DMS53 treated with DMSO at 0.1 percent for 48 hours (cell line): ENCODE measurements at regions not wholly inside any gene's neighbourhood (a gene's known extent, or its start where the extent isn't known, plus 50 kb on each side); places are given as distances from the start of the nearest gene placed in this dataset.

Source experiments
- DNase-seq: peaks from one replicate; lab custom pipeline; 2025; ENCODE audit not compliant: unreplicated experiment; lab: John Stamatoyannopoulos, UW

- no peak for DNase-seq
Observed at GRCh38 chrX:42456176-42456700, 321.7 kb downstream of the PPP1R2C start.

DNA sequence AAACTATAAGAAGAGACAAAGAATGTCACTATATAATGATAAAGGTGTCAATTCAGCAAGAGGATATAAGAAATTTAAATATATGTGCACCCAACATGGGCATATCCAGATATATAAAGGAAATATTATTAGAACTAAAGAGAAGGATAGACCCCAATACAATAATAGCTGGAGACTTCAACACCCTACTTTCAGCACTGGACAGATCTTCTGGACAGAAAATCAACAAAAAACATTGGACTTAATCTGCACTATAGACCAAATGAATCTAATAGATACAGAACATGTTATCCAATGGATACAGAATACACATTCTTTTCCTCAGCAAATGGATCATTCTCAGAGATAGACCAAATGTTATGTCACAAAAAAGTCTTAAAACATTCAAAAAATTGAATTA, 327.7 kb downstream of the PPP1R2C start:
- no peak for DNase-seq

- no peak for DNase-seq
Observed at GRCh38 chrX:42443267-42443666, 334.7 kb downstream of the PPP1R2C start.

DNA sequence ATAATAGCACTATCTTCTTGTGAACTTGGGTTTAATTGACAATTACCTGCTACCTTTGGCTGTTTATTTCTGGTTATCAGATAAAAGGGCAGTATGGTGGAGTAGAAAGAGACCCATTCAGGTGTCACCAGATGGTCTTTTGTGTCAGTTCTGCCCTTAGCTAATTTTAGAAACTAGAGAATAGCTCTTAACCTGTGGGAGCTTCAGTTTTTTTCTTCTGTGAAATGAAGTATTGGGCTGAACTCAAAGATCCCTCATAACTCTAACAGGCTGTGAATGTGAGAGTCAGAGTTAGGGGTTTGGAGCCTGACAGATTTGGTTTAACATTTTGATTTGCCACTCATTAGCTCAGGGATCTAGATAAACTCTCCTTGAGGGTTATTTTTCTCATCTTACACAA, 335.2 kb downstream of the PPP1R2C start:
- no peak for DNase-seq

DNA sequence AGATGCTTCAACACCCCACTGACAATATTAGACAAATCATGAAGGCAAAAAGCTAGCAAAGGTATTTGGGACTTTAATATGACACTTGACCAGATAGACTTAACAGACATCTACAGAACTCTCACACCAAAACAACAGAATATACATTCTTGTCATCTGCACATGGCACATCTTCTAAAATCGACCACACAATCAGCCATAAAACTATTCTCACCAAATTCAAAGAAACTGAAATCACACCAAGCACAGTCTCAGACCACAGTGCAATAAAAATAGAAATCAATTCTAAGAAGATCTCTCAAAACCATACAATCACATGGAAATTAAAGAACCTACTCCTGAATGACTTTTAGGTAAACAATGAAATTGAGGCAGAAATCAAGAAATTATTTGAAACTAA, 340.8 kb downstream of the PPP1R2C start:
- no peak for DNase-seq

- no peak for DNase-seq
Observed at GRCh38 chrX:42434458-42435166, 343.4 kb downstream of the PPP1R2C start.

- no peak for DNase-seq
Observed at GRCh38 chrX:42432552-42432951, 345.4 kb downstream of the PPP1R2C start.

- DNase-seq, result no peak
Observed at GRCh38 chrX:42422961-42423360, 355.0 kb downstream of the PPP1R2C start.

DNA sequence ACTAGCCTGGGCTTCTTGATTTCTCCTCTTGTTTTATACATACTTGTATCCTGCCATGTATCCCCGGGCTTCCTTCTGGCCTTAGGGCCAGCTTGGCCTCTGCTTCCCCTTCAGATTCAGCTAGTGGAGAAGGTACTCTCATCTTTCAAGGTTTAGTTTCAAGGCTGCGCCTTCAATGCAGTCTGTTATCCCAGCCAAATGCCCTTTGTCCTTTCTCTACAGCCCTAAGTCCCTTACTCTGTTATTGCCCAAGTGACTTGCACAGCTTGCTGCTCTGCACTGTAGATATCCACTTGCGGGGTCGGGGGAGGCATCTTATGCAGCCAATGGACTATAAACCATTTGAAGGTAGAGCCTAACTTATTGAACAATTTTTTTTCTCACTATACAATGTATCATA, 357.5 kb downstream of the PPP1R2C start:
- no peak for DNase-seq

GRCh38 chrX:42415636-42416035, 362.3 kb downstream of the PPP1R2C start:
- no peak for DNase-seq

DNA sequence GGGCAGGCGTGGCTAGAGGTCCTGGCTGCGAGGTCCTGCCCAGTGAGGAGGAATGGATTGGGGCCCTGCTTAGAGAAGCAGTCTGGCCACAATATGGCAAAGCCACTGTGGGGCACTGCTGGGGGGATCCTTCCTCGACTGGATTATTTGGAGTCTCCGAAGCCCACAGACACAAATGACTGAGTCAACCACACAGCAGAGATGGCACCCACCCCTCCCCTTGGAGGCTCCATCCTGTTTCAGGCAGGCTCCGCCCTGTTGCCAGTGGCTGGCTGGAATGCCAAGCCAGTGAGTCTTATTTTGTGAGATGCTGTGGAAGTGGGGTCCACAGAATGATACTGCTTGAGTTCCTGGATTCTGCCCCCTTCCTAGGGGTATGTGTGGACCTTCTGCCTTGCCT, 363.9 kb downstream of the PPP1R2C start:
- DNase-seq, result no peak

- no peak for DNase-seq
Observed at GRCh38 chrX:42399632-42400024, 378.3 kb downstream of the PPP1R2C start.

DNA sequence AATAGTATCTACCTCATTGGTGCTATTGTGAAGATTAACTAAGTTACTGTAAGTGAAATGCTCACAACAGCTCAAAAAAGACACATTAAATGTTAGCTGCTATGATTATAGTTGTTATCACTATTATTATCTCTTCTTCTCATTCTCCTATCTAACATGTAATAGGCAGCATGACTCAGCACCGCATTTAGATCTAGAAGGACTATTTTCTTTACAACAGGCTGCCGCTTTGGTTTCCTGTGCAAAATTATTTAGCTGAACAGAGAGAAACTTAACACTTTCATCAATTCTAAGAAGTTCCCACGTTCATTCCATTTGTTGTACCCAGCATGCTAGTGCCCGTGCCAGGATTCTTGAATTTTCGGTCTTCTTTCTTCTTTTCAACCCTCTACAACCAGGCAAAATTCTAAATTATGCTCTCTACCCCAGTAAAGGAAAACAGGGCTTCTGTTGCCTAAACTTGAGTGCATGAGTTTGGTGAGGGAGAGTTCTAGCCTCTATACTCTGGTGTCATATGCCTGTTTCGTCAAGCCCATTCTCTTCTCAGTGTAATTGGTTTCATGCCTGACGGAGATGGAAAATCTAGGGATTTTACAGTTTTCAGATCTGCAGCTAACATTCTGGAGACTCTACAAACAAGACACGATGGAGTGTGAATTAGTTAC, 378.9 kb downstream of the PPP1R2C start:
- DNase-seq, result no peak

GRCh38 chrX:42396136-42396535, 381.8 kb downstream of the PPP1R2C start:
- no peak for DNase-seq

GRCh38 chrX:42392846-42393245, 385.1 kb downstream of the PPP1R2C start:
- DNase-seq, result no peak

GRCh38 chrX:42386681-42387080, 391.3 kb downstream of the PPP1R2C start:
- no peak for DNase-seq

DNA sequence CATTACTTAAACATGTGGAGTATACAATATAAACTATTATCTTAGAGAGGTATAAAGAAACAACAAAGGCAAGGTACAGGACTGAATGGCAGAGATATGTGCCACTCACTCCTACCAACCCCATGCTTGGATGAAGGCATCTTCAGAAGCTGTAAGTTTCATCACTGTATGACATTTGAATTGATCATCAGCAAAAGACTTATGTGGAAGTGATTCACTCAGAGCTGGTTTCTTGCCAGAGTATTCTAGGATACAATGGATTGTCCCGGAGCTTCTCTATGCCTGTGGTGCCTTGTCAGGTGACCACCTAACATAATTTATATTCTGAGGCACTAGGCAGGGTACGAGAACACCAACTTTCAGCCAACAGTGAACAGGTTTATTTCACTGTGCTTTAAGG, 392.2 kb downstream of the PPP1R2C start:
- DNase-seq, result no peak

GRCh38 chrX:42384956-42385355, 393.0 kb downstream of the PPP1R2C start:
- DNase-seq, result no peak

DNA sequence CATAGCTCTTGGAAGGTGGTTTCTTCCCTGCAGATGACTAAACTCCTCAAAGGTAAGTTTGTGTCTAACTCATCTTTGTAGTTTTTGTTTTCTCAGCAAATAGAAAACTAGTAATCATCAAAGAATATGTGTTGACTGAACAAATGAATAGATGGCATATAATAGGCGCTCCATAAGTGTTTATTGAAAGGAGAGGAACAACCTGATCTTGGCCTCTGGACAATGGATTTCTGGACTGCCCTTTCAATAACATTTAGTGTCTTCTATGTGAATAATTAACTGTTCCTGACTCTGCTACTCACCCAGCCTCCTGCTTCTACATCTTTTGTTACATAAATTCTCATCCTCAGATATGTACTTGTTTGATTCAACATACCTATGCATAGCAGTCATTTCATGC, 399.1 kb downstream of the PPP1R2C start:
- no peak for DNase-seq

DNA sequence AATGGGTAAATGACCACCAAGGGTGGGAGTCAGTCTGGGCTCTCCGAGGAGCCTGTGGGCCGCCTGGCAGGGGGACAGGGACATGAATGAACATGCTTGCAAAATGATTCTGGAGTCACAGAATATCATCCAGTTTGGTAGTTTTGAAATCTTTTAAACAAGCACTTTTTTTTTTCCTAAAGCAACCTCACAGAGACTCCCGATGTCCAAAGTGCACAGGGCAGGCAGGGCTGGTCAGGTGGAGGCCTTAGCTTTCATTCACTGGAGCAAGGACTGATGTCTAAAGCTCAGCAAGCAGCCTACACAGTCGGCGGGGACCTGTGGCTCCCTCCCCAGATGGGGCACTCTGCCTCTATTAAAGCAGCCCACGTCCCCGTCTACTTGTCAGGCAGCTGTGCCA, 402.9 kb downstream of the PPP1R2C start:
- no peak for DNase-seq

- no peak for DNase-seq
Observed at GRCh38 chrX:42366181-42366580, 411.8 kb downstream of the PPP1R2C start.

GRCh38 chrX:42362219-42362618, 415.7 kb downstream of the PPP1R2C start:
- no peak for DNase-seq

GRCh38 chrX:42342981-42343380, 419.6 kb upstream of the CASK start:
- DNase-seq, result peak; percentile 10
